ENCODE measurements at regions not wholly inside any gene's neighbourhood (a gene's known extent, or its start where the extent isn't known, plus 50 kb on each side); places are given as distances from the start of the nearest gene placed in this dataset.

DNA sequence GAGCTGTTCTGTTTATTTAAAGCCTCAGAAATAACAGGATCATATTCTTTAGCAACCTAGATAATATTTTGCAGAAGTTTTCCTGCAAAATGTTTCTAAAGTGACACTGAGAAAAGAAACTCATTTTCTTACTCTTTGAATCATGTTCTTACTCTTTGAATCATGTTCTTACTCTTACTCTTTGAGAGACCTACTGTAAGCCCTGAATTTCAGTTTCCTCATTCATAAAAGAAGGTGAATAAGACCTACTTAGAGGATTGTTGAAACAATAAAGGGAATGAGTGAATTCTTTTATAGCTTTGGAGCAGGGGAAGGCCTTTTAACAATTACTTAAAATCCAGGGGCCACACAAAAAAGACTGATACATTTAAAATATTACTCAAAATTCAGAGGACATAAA is 221.7 kb upstream of the CMC1 start:
- no peak for DNase-seq (ENCODE audit: low read depth)
- H3K4me3 ChIP-seq (ENCODE audit: low read length) = no peak overlapping the region
- TF ChIP-seq, protein P1, sequence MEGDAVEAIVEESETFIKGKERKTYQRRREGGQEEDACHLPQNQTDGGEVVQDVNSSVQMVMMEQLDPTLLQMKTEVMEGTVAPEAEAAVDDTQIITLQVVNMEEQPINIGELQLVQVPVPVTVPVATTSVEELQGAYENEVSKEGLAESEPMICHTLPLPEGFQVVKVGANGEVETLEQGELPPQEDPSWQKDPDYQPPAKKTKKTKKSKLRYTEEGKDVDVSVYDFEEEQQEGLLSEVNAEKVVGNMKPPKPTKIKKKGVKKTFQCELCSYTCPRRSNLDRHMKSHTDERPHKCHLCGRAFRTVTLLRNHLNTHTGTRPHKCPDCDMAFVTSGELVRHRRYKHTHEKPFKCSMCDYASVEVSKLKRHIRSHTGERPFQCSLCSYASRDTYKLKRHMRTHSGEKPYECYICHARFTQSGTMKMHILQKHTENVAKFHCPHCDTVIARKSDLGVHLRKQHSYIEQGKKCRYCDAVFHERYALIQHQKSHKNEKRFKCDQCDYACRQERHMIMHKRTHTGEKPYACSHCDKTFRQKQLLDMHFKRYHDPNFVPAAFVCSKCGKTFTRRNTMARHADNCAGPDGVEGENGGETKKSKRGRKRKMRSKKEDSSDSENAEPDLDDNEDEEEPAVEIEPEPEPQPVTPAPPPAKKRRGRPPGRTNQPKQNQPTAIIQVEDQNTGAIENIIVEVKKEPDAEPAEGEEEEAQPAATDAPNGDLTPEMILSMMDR (conservative IDR thresholded peaks at IDR 0.05; ENCODE audit: low read depth, low read length) = no peak

DNA sequence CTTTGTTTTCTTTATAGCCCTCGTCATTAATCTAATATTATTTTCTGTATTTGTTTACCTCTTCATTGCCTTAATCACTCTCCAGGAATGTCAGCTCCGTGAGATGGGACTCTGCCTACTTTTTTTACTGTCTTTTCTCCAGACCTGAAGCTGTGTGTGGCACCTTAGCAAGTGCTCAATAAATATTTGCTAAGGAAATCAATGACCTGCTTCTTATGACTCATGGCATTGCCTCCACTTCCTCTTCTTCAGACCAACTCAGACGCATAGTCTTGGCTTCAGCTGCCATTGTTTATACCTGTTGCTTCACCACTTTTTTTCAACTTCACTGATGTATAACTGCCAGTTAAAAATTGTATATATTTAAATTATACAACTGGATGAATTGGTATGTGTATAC is 218.5 kb upstream of the CMC1 start:
- TF ChIP-seq, protein P1 (conservative IDR thresholded peaks at IDR 0.05; ENCODE audit: low read depth, low read length) = no peak
- no peak overlapping the region for H3K4me3 ChIP-seq (ENCODE audit: low read length)
- no peak for DNase-seq (ENCODE audit: low read depth)

DNA sequence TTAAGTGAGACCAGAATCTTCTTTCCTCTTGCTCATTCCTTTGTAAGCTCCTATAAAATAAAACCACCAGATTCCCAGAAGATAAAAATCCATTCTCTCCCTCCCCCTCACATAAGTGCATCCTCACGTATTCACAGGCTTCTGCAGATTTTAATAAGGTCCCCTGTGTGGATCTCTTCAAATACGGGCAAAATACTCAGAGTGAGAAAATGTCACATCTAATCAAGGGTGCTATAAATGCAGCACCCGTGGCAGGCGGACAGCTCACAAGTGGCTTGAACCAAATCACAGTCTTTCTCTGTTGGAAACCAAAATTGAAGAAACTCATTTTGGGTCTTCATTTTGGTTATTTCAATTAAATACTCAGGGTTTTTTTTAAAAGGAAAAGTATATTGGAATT is 212.9 kb upstream of the CMC1 start:
- TF ChIP-seq, protein P1 (conservative IDR thresholded peaks at IDR 0.05; ENCODE audit: low read depth, low read length) = no peak
- no peak for DNase-seq (ENCODE audit: low read depth)
- no peak overlapping the region for H3K4me3 ChIP-seq (ENCODE audit: low read length)

DNA sequence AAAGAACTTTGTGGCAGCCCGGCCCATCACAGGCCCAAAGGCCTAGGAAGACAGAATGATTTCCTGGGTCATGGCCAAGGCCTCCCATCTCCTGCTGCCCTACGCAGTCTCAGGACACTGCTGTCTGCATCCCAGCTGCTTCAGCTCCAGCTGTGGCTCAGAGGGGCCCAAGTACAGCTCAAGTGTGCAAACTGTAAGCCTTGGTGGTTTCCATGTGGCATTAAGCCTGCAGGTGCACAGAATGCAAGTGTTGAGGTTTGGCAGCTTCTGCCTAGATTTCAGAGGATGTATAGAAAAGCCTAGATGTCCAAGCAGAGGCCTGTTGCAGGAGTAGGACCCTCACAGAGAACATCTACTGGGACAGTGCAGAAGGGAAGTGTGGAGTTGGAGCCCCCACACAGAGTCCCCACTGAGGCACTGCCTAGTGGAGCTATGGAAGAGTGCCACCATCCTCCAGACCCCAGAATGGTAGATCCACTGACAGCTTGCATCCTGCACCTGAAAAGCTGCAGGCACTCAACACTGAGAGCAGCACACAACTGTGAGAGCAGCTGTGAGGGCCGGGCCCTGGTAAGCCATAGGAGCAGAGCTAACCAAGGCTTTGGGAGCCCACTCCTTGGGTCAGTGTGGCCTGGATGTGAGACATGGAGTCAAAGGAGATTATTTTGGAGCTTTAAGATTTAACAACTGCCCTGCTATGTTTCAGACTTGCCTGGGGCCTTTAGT is 208.2 kb upstream of the CMC1 start:
- TF ChIP-seq, protein P1 (conservative IDR thresholded peaks at IDR 0.05; ENCODE audit: low read depth, low read length) = no peak
- no peak overlapping the region for H3K4me3 ChIP-seq (ENCODE audit: low read length)
- no peak for DNase-seq (ENCODE audit: low read depth)

DNA sequence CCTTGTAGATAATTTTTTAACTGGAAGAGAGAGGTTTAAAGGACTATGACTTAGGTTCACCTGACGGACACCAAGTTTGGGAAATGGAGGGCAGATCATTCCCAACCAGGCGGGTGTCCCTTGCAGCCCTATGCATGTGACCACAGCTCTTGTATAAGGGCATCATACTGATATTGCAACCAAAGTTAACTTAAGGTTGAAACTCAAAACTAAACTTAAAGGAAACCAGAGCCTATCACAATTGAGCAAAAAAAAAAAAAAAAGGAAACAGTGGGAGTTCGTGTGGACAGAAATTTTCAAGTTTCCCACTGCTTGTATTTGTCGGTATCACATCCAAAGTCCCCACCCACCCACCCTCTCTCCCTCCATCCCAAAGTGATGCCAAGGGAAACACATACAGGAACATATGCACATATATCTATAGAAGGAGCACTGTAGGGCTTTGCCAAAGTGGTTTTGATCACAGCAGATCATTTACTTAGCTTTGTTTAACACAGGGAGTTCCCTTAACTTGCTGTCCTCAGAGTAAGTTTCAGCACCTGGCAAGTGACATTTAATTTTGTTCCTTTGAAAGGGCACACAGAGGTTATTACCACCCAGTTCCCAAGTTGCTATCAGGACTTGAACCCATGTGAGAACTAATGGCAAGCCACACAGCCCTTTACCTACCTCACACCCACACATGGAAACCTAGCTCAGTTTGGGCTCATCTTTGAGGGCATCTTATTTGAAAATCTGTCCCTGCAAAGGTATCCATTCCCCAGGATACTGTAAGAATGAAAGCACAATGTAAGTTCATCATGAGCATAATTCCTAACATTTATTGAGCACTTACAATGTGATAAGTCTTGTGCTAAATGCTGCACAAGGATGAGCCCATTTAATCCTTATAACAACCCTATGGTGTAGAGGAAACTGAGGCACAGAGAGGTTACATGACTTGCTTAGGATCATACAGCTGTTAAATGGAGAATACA is 204.5 kb upstream of the CMC1 start:
- H3K4me3 ChIP-seq (ENCODE audit: low read length) = no peak overlapping the region
- DNase-seq (ENCODE audit: low read depth) = no peak
- TF ChIP-seq, protein P1 (conservative IDR thresholded peaks at IDR 0.05; ENCODE audit: low read depth, low read length) = no peak

DNA sequence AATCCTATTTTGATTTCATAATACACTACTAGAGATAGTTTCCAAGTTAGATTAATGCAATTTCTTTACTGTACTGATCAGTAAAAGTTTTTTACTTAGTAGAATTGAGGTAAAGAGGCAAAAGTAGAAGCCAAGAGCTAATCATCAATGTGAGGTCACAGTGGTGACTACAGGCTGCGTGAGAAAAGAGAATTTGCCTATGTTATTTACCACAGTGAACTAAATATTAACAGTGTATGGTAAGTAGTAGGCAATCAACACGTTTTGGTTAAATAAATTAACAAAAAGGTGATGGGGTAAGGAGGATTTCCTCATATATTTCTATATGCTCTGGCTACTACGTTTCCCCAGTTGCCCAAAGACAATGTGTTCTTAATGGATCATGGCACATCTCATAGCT is 202.2 kb upstream of the CMC1 start:
- no peak for DNase-seq (ENCODE audit: low read depth)
- TF ChIP-seq, protein P1 (conservative IDR thresholded peaks at IDR 0.05; ENCODE audit: low read depth, low read length) = no peak

More for the DNA sequence above, 202.2 kb upstream of the CMC1 start:
- no peak overlapping the region for H3K4me3 ChIP-seq (ENCODE audit: low read length)
